OCI-LY1 (cell line): ENCODE measurements at regions not wholly inside any gene's neighbourhood (a gene's known extent, or its start where the extent isn't known, plus 50 kb on each side); places are given as distances from the start of the nearest gene placed in this dataset.

Experiments used
- EZH2 ChIP-seq: fragments of 200-600 bp; sonication (generic), shearing (Covaris generic); IDR thresholded peaks from 2 replicates; pipeline ENCODE4 v1.8.0; 2017; ENCODE audit warnings: borderline replicate concordance, mixed run types, mild to moderate bottlenecking, antibody characterized with exemption, low read length, moderate library complexity, mixed read lengths
- TF ChIP-seq, protein P1 (sequence below): fragments of 200-600 bp; sonication (generic), shearing (Covaris generic); IDR thresholded peaks from 2 replicates; pipeline ENCODE4 v1.5.1; 2017; ENCODE audit warnings: mild to moderate bottlenecking, antibody characterized with exemption, low read length, moderate library complexity, mixed read lengths

DNA sequence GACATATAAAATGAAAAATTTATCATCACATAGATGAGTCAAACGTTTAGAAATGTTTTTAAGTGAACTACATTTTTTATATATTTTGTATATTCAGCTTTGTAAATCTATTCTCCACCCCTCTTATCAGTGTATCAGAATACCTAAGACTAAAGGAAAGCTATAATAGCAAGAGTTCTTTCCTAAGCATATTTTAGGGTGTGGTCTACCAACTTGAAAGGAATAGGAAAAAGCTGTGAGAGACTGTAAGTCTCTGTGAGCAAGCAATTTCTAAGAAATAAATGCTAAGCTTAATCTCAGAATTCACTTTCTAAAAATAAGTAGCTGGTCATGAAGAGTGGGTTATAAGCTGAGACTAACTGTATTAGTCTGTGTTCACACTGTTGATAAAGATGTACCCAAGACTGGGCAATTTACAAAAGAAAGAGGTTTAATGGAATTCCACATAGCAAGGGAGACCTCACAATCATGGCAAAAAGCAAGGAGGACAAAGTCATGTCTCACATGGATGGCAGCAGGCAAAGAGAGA, 175.4 kb upstream of the PREP start:
- TF ChIP-seq, protein P1, sequence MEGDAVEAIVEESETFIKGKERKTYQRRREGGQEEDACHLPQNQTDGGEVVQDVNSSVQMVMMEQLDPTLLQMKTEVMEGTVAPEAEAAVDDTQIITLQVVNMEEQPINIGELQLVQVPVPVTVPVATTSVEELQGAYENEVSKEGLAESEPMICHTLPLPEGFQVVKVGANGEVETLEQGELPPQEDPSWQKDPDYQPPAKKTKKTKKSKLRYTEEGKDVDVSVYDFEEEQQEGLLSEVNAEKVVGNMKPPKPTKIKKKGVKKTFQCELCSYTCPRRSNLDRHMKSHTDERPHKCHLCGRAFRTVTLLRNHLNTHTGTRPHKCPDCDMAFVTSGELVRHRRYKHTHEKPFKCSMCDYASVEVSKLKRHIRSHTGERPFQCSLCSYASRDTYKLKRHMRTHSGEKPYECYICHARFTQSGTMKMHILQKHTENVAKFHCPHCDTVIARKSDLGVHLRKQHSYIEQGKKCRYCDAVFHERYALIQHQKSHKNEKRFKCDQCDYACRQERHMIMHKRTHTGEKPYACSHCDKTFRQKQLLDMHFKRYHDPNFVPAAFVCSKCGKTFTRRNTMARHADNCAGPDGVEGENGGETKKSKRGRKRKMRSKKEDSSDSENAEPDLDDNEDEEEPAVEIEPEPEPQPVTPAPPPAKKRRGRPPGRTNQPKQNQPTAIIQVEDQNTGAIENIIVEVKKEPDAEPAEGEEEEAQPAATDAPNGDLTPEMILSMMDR, result no peak
- no peak for TF ChIP-seq EZH2
